IMR-90 (cell line): ENCODE measurements at regions not wholly inside any gene's neighbourhood (a gene's known extent, or its start where the extent isn't known, plus 50 kb on each side); places are given as distances from the start of the nearest gene placed in this dataset.

Source experiments
- ATAC-seq: fragments of 200-7000 bp; cut with Tn5 transposase; 2 replicates; pipeline ENCODE4 v1.9.1; 2020; ENCODE audit warnings: low read depth, mild to moderate bottlenecking, moderate library complexity
- BruUV-seq: library from RNA; stranded (reverse); fragments of 400-500 nt; replicated peaks from 2 replicates; lab custom pipeline; 2021; lab: Mats Ljungman, UMichigan
- CTCF ChIA-PET: fragments of 300-600 bp; formaldehyde crosslinking; extraction: SDS; loops from one replicate; lab custom pipeline; 2021; ENCODE audit warnings: antibody characterized with exemption; lab: Yijun Ruan, JAX
- POLR2A ChIA-PET: fragments of 300-600 bp; sonication (Branson Sonifier 250); formaldehyde crosslinking; loops from one replicate; lab custom pipeline; 2022; ENCODE audit warnings: antibody characterized with exemption; ENCODE audit not compliant: unreplicated experiment; lab: Charles Lee
- DNase-seq: peaks from one replicate; pipeline ENCODE4 v3.0.0; 2013
- H2AFZ ChIP-seq: replicated peaks from 2 replicates; pipeline ENCODE3; 2013; ENCODE audit warnings: low read length, mild to moderate bottlenecking; ENCODE audit not compliant: poor library complexity
- H2AK5ac ChIP-seq: 2 replicates; pipeline ENCODE4 v1.6.1; 2013; ENCODE audit warnings: low read depth, low read length, inconsistent platforms
- H2AK9ac ChIP-seq: replicated peaks from 2 replicates; pipeline ENCODE3; 2013; ENCODE audit warnings: mild to moderate bottlenecking, low read depth, low read length, moderate library complexity; ENCODE audit not compliant: poor library complexity
- H2BK120ac ChIP-seq: 2 replicates; pipeline ENCODE4 v1.6.1; 2013; ENCODE audit warnings: low read depth, low read length, inconsistent platforms
- H2BK15ac ChIP-seq: 3 replicates; pipeline ENCODE4 v1.6.1; 2013; ENCODE audit warnings: low read depth, low read length, inconsistent platforms
- H2BK20ac ChIP-seq: 2 replicates; pipeline ENCODE4 v1.6.1; 2013; ENCODE audit warnings: low read depth, mild to moderate bottlenecking, inconsistent platforms, low read length, moderate library complexity
- H2BK5ac ChIP-seq: 2 replicates; pipeline ENCODE4 v1.6.1; 2013; ENCODE audit warnings: mild to moderate bottlenecking, low read depth, low read length, inconsistent platforms; ENCODE audit not compliant: poor library complexity, severe bottlenecking
- H3K14ac ChIP-seq: replicated peaks from 2 replicates; pipeline ENCODE4 v1.6.1; 2013; ENCODE audit warnings: low read depth, low read length, inconsistent platforms
- H3K18ac ChIP-seq: 2 replicates; pipeline ENCODE4 v1.6.1; 2013; ENCODE audit warnings: low read depth, low read length, control low read depth
- H3K23ac ChIP-seq: 2 replicates; pipeline ENCODE4 v1.6.1; 2013; ENCODE audit warnings: low read depth, low read length, inconsistent platforms
- H3K27ac ChIP-seq: 2 replicates; pipeline ENCODE4 v1.5.1; 2013; ENCODE audit warnings: mild to moderate bottlenecking, control low read depth, low read length; ENCODE audit not compliant: insufficient read depth
- H3K27me3 ChIP-seq: 2 replicates; pipeline ENCODE4 v1.6.1; 2013; ENCODE audit warnings: low read length; ENCODE audit not compliant: control insufficient read depth, insufficient read depth
- H3K36me3 ChIP-seq: 2 replicates; pipeline ENCODE4 v1.6.1; 2013; ENCODE audit warnings: low read length, mixed read lengths; ENCODE audit not compliant: control insufficient read depth, insufficient read depth
- H3K4ac ChIP-seq: 2 replicates; pipeline ENCODE4 v1.6.1; 2013; ENCODE audit warnings: low read depth, low read length, inconsistent platforms
- H3K4me1 ChIP-seq: 2 replicates; pipeline ENCODE4 v1.6.1; 2013; ENCODE audit warnings: low read length, mixed read lengths; ENCODE audit not compliant: control insufficient read depth, insufficient read depth
- H3K4me2 ChIP-seq: 2 replicates; pipeline ENCODE4 v1.6.1; 2013; ENCODE audit warnings: low read depth, mild to moderate bottlenecking, control low read depth, low read length, moderate library complexity
- H3K4me3 ChIP-seq: 2 replicates; pipeline ENCODE4 v1.5.1; 2013; ENCODE audit warnings: low read depth, mild to moderate bottlenecking, control low read depth, low read length, moderate library complexity; ENCODE audit not compliant: insufficient read depth
- H3K56ac ChIP-seq: 2 replicates; pipeline ENCODE4 v1.6.1; 2013; ENCODE audit warnings: low read length, inconsistent platforms; ENCODE audit not compliant: insufficient read depth; ENCODE audit errors: extremely low read depth
- H3K79me1 ChIP-seq, 2 experiments: 2 replicates each; pipeline ENCODE4 v1.6.1; 2013; ENCODE audit warnings: low read length in 2 of 2, inconsistent platforms in 1 of 2, low read depth in 1 of 2
- H3K9ac ChIP-seq: 2 replicates; pipeline ENCODE4 v1.6.1; 2013; ENCODE audit warnings: low read depth, low read length, control low read depth
- H3K9me1 ChIP-seq: 2 replicates; pipeline ENCODE4 v1.6.1; 2013; ENCODE audit warnings: low read length, inconsistent platforms; ENCODE audit not compliant: insufficient read depth
- H3K9me3 ChIP-seq: 2 replicates; pipeline ENCODE4 v1.6.1; 2013; ENCODE audit warnings: low read length; ENCODE audit not compliant: control insufficient read depth, insufficient read depth
- H4K20me1 ChIP-seq: 2 replicates; pipeline ENCODE4 v1.6.1; 2013; ENCODE audit warnings: low read length, inconsistent platforms; ENCODE audit not compliant: insufficient read depth
- H4K5ac ChIP-seq: 2 replicates; pipeline ENCODE4 v1.6.1; 2013; ENCODE audit warnings: mild to moderate bottlenecking, low read depth, low read length, control low read depth
- H4K8ac ChIP-seq, 2 experiments: 2 replicates each; pipeline ENCODE4 v1.6.1; 2013; ENCODE audit warnings: low read depth in 2 of 2, low read length in 2 of 2, control low read depth in 1 of 2, inconsistent platforms in 1 of 2
- H4K91ac ChIP-seq: 2 replicates; pipeline ENCODE4 v1.6.1; 2013; ENCODE audit warnings: low read depth, low read length, inconsistent platforms; ENCODE audit not compliant: insufficient read depth
- BHLHE40 ChIP-seq: fragments of 150-350 bp; IDR thresholded peaks from 2 replicates; pipeline ENCODE4 v1.6.1; 2016; ENCODE audit warnings: mild to moderate bottlenecking, low read depth, low read length
- CEBPB ChIP-seq: IDR thresholded peaks from 2 replicates; pipeline ENCODE4 v1.6.1; 2012; ENCODE audit warnings: low read depth, low read length, improper control_type of control experiment
- CHD1 ChIP-seq: IDR thresholded peaks from 2 replicates; pipeline ENCODE4 v1.6.1; 2012; ENCODE audit warnings: low read depth, low read length, improper control_type of control experiment
- CTCF ChIP-seq: conservative IDR thresholded peaks from 2 replicates; pipeline ENCODE4 v1.5.1; 2012; ENCODE audit warnings: mild to moderate bottlenecking, low read depth, low read length, improper control_type of control experiment
- ELK1 ChIP-seq: fragments of 150-350 bp; IDR thresholded peaks from 2 replicates; pipeline ENCODE4 v1.6.1; 2016; ENCODE audit warnings: low read depth, mild to moderate bottlenecking, low read length, moderate library complexity, borderline replicate concordance
- FOS ChIP-seq: fragments of 150-350 bp; IDR thresholded peaks from 2 replicates; pipeline ENCODE4 v1.6.1; 2016; ENCODE audit warnings: low read depth, low read length
- MAFK ChIP-seq: IDR thresholded peaks from 2 replicates; pipeline ENCODE4 v1.6.1; 2012; ENCODE audit warnings: low read depth, low read length, improper control_type of control experiment
- MAZ ChIP-seq: IDR thresholded peaks from 2 replicates; pipeline ENCODE4 v1.6.1; 2012; ENCODE audit warnings: low read depth, mild to moderate bottlenecking, low read length, improper control_type of control experiment, moderate library complexity, borderline replicate concordance
- MXI1 ChIP-seq: IDR thresholded peaks from 2 replicates; pipeline ENCODE4 v1.6.1; 2012; ENCODE audit warnings: low read depth, mild to moderate bottlenecking, low read length, moderate library complexity, borderline replicate concordance
- NFE2L2 ChIP-seq: fragments of 150-350 bp; IDR thresholded peaks from 2 replicates; pipeline ENCODE4 v1.6.1; 2016; ENCODE audit warnings: low read depth, mild to moderate bottlenecking, low read length
- POLR2A ChIP-seq: IDR thresholded peaks from 2 replicates; pipeline ENCODE4 v1.6.1; 2012; ENCODE audit warnings: mild to moderate bottlenecking, low read depth, low read length
- RCOR1 ChIP-seq: IDR thresholded peaks from 2 replicates; pipeline ENCODE4 v1.6.1; 2012; ENCODE audit warnings: mild to moderate bottlenecking, low read length, improper control_type of control experiment; ENCODE audit not compliant: insufficient replicate concordance
- RFX5 ChIP-seq: IDR thresholded peaks from 2 replicates; pipeline ENCODE4 v1.8.0; 2012; ENCODE audit warnings: low read depth, mild to moderate bottlenecking, low read length, moderate library complexity
- SMC3 ChIP-seq: fragments of 150-350 bp; IDR thresholded peaks from 2 replicates; pipeline ENCODE4 v1.6.1; 2016; ENCODE audit warnings: low read depth, mild to moderate bottlenecking, antibody characterized with exemption, low read length, moderate library complexity
- USF2 ChIP-seq: fragments of 150-350 bp; IDR thresholded peaks from 2 replicates; pipeline ENCODE4 v1.6.1; 2017; ENCODE audit warnings: mild to moderate bottlenecking, antibody characterized with exemption, low read length, low read depth
- WGBS, 2 experiments: methylation state at CpG; one replicate each; pipeline versions ENCODE4 v1.1.5 to v1.1.7; 2013; ENCODE audit warnings: missing lambda C conversion rate in 2 of 2; ENCODE audit not compliant: insufficient read length in 1 of 2; ENCODE audit errors: extremely low coverage in 2 of 2; 5-methylcytosine and 5-hydroxymethylcytosine counted together
- dilution Hi-C: fragments of 300-500 bp; cut with HindIII; formaldehyde crosslinking; loops from one replicate; pipeline ENCODE4 v1.14.3; 2018; ENCODE audit warnings: low sequenced_read_pairs; ENCODE audit not compliant: unreplicated experiment
- in situ Hi-C: fragments of 300-500 bp; cut with MboI; formaldehyde crosslinking; loops from 3 replicates; pipeline ENCODE4 v1.14.3; 2019; ENCODE audit warnings: low sequenced_read_pairs, inconsistent platforms, mixed read lengths
- intact Hi-C: fragments of 100-400 bp; cut with micrococcal nuclease; formaldehyde crosslinking; loops from 2 replicates; pipeline ENCODE4 v1.10.0; 2022

- POLR2A ChIA-PET, result no interaction called here
- no peak overlapping the region for H3K9ac ChIP-seq
Observed at GRCh38 chr10:110397856-110398255, 93.1 kb upstream of the SMNDC1 start.

More at GRCh38 chr10:110397856-110398255, 93.1 kb upstream of the SMNDC1 start:
- peak overlapping the region; percentile 74; the same call in 1 of the 2 replicates for H3K27ac ChIP-seq
- peaks cover 36% of the 10 kb centered on the region for H3K9me1 ChIP-seq
- H2AFZ ChIP-seq, result no peak overlapping the region
- peak overlapping the region; percentile 92 for H2AK5ac ChIP-seq
- peak overlapping the region; percentile 68 for H2BK5ac ChIP-seq
- peak overlapping the region; percentile 91 for H2BK120ac ChIP-seq
- H3K4ac ChIP-seq, result peak overlapping the region; percentile 84
- CTCF ChIA-PET, result interaction anchor here (1.4 kb wide), 1 partner anchor 43 kb away, joined by 5 read pairs; no protein-coding TSS in a partner anchor
- peak overlapping the region; percentile 29; the same call in 1 of the 2 replicates for H3K23ac ChIP-seq
- H3K18ac ChIP-seq, result peak overlapping the region; percentile 25
- H3K9me3 ChIP-seq, result no peaks in the 10 kb centered on the region
- WGBS, 2 experiments, result 88% methylated on average over 1 of the region's 3 CpGs; no CpG with 5 or more reads in 1 of the 2 experiments
- H3K27me3 ChIP-seq, result no peaks in the 10 kb centered on the region
- H3K4me2 ChIP-seq, result no peak overlapping the region
- dilution Hi-C loops, result no loop called here
- H3K56ac ChIP-seq, result no peak overlapping the region
- H3K14ac ChIP-seq, result peak overlapping the region; percentile 77
- peaks cover 22% of the 10 kb centered on the region for H3K4me1 ChIP-seq
- peak overlapping the region; percentile 89 for H2BK15ac ChIP-seq
- peak overlapping the region; percentile 59 to 77 for H4K8ac ChIP-seq
- no peaks in the 10 kb centered on the region for H3K36me3 ChIP-seq
- peaks cover 0 to 8% of the 10 kb centered on the region in 2 experiments; a peak in 2 of 4 replicates for H3K79me1 ChIP-seq
- no TSS peak for BruUV-seq
- no peak for ATAC-seq
- peak overlapping the region; percentile 29 for H2AK9ac ChIP-seq
- in situ Hi-C loops, result no loop called here
- no peak overlapping the region for H3K4me3 ChIP-seq
- no peak for DNase-seq
- intact Hi-C loops, result loop anchor here (1.0 to 2.0 kb wide), 3 partner anchors 45 to 99 kb away; partner anchors contain the start of gene DUSP5
- H4K5ac ChIP-seq, result peak overlapping the region; percentile 22; the same call in 1 of the 2 replicates
- TF ChIP-seq USF2 (no peak), ELK1 (no peak), MXI1 (no peak), MAZ (no peak), BHLHE40 (no peak), RFX5 (no peak), RCOR1 (no peak), CEBPB (no peak), NFE2L2 (no peak), POLR2A (no peak), MAFK (no peak), FOS (no peak), SMC3 (no peak), CHD1 (no peak), CTCF (no peak)
- no peaks in the 10 kb centered on the region for H4K20me1 ChIP-seq
- peak overlapping the region; percentile 94 for H2BK20ac ChIP-seq
- H4K91ac ChIP-seq, result peak overlapping the region; percentile 79
